ENCODE measurements at regions not wholly inside any gene's neighbourhood (a gene's known extent, or its start where the extent isn't known, plus 50 kb on each side); places are given as distances from the start of the nearest gene placed in this dataset.

GRCh38 chr4:92199135-92199534 lies 104.6 kb upstream of the GRID2 start:
- TF ChIP-seq CTCF (conservative IDR thresholded peaks at IDR 0.05) = no peak
- no peak for TF ChIP-seq ZFX (IDR thresholded peaks at IDR 0.05)
